Liver (tissue), 8 donors: ENCODE measurements at regions not wholly inside any gene's neighbourhood (a gene's known extent, or its start where the extent isn't known, plus 50 kb on each side); places are given as distances from the start of the nearest gene placed in this dataset.

Source experiments
- DNase-seq: peaks from one replicate; pipeline ENCODE4 v3.0.0-alpha.2; 2017; ENCODE audit warnings: low spot score
- H3K27ac ChIP-seq, 2 donors: one replicate each; pipeline ENCODE4 v1.7.0; 2013; ENCODE audit warnings: inconsistent platforms in 2 of 2, low read length in 2 of 2, control low read depth in 1 of 2, low read depth in 1 of 2, mild to moderate bottlenecking in 1 of 2
- H3K27me3 ChIP-seq, 4 donors: one replicate each; pipeline versions ENCODE4 v1.6.1 to v1.7.0; 2013; ENCODE audit warnings: low read length in 3 of 4, inconsistent platforms in 1 of 4, mild to moderate bottlenecking in 1 of 4, moderate library complexity in 1 of 4; ENCODE audit not compliant: control insufficient read depth in 4 of 4, insufficient read depth in 4 of 4
- H3K36me3 ChIP-seq, 4 donors: one replicate each; pipeline versions ENCODE4 v1.6.1 to v1.7.0; 2013; ENCODE audit warnings: low read length in 3 of 4, mild to moderate bottlenecking in 3 of 4, low read depth in 1 of 4, moderate library complexity in 1 of 4; ENCODE audit not compliant: control insufficient read depth in 4 of 4, insufficient read depth in 3 of 4
- H3K4me1 ChIP-seq, 4 donors: one replicate each; pipeline versions ENCODE4 v1.6.1 to v1.7.0; 2013; ENCODE audit warnings: low read length in 3 of 4, mild to moderate bottlenecking in 3 of 4, moderate library complexity in 1 of 4; ENCODE audit not compliant: control insufficient read depth in 4 of 4, insufficient read depth in 4 of 4
- H3K4me3 ChIP-seq, 3 donors: one replicate each; pipeline versions ENCODE4 v1.6.1 to v1.7.0; 2013; ENCODE audit warnings: low read length in 3 of 3, control low read depth in 1 of 3, low read depth in 1 of 3, mild to moderate bottlenecking in 1 of 3
- H3K9ac ChIP-seq, 2 donors: one replicate each; pipeline ENCODE4 v1.7.0; 2013; ENCODE audit warnings: low read length in 2 of 2, mild to moderate bottlenecking in 2 of 2, moderate library complexity in 2 of 2, control low read depth in 1 of 2, low read depth in 1 of 2
- H3K9me3 ChIP-seq, 4 donors: one replicate each; pipeline versions ENCODE4 v1.6.1 to v1.7.0; 2013; ENCODE audit warnings: low read length in 3 of 4; ENCODE audit not compliant: control insufficient read depth in 4 of 4
- EGR1 ChIP-seq, 2 donors: IDR thresholded peaks; 2 replicates each; pipeline ENCODE4 v1.6.1; 2016 to 2018; ENCODE audit warnings: antibody characterized with exemption in 2 of 2, low read depth in 2 of 2
- FOXA1 ChIP-seq: IDR thresholded peaks from 2 replicates; pipeline ENCODE4 v1.6.1; 2016; ENCODE audit warnings: antibody characterized with exemption
- FOXA2 ChIP-seq: IDR thresholded peaks from 2 replicates; pipeline ENCODE4 v1.6.1; 2016; ENCODE audit warnings: antibody characterized with exemption
- GABPA ChIP-seq, 2 donors: IDR thresholded peaks in 1 of 2; conservative IDR thresholded peaks in 1 of 2; 2 replicates each; pipeline ENCODE4 v1.6.1; 2016; ENCODE audit warnings: antibody characterized with exemption in 2 of 2, mild to moderate bottlenecking in 1 of 2, moderate library complexity in 1 of 2
- HNF4G ChIP-seq: IDR thresholded peaks from 2 replicates; pipeline ENCODE4 v1.6.1; 2016; ENCODE audit warnings: antibody characterized with exemption
- JUND ChIP-seq, 2 donors: IDR thresholded peaks; 2 replicates each; pipeline ENCODE4 v1.6.1; 2016; ENCODE audit warnings: antibody characterized with exemption in 2 of 2
- NR2F2 ChIP-seq: IDR thresholded peaks from 2 replicates; pipeline ENCODE4 v1.6.1; 2016; ENCODE audit warnings: antibody characterized with exemption
- RAD21 ChIP-seq, 2 donors: IDR thresholded peaks; 2 replicates each; pipeline ENCODE4 v1.6.1; 2016; ENCODE audit warnings: antibody characterized with exemption in 2 of 2, mild to moderate bottlenecking in 2 of 2
- RXRA ChIP-seq, 2 donors: IDR thresholded peaks; 2 replicates each; pipeline ENCODE4 v1.6.1; 2017 to 2018; ENCODE audit warnings: antibody characterized with exemption in 2 of 2, mild to moderate bottlenecking in 1 of 2
- SP1 ChIP-seq: IDR thresholded peaks from 2 replicates; pipeline ENCODE4 v1.6.1; 2018; ENCODE audit warnings: antibody characterized with exemption, mild to moderate bottlenecking
- TAF1 ChIP-seq: conservative IDR thresholded peaks from 2 replicates; pipeline ENCODE4 v1.6.1; 2016; ENCODE audit warnings: antibody characterized with exemption, mild to moderate bottlenecking
- YY1 ChIP-seq: IDR thresholded peaks from 2 replicates; pipeline ENCODE4 v1.6.1; 2016; ENCODE audit warnings: antibody characterized with exemption, mild to moderate bottlenecking
- WGBS: extraction: QIAGEN DNeasy Blood & Tissue Kit; methylation state at CpG from one replicate; pipeline ENCODE4 v1.1.7; 2013; 5-methylcytosine and 5-hydroxymethylcytosine counted together
- TF ChIP-seq, protein P1 (sequence below): fragments of 150-350 bp; IDR thresholded peaks from 2 replicates; pipeline ENCODE4 v1.5.1; 2017; ENCODE audit warnings: improper control_type of control experiment, low read depth, low read length; ENCODE audit not compliant: missing input control
- TF ChIP-seq, protein P2 (sequence below): IDR thresholded peaks from 2 replicates; pipeline ENCODE4 v1.6.1; 2016; ENCODE audit warnings: antibody characterized with exemption, mild to moderate bottlenecking
- TF ChIP-seq, protein P3 (sequence below): IDR thresholded peaks from 2 replicates; pipeline ENCODE4 v1.6.1; 2016; ENCODE audit warnings: antibody characterized with exemption
- TF ChIP-seq, protein P4 (sequence below): IDR thresholded peaks from 2 replicates; pipeline ENCODE4 v1.6.1; 2016; ENCODE audit warnings: antibody characterized with exemption
- TF ChIP-seq, protein P5 (sequence below): IDR thresholded peaks from 2 replicates; pipeline ENCODE4 v1.6.1; 2016; ENCODE audit warnings: antibody characterized with exemption
- donor health status: healthy.
- donor health status: healthy.
- donor health status: healthy.
- donor health status: healthy.
- donor health status: healthy.

DNA sequence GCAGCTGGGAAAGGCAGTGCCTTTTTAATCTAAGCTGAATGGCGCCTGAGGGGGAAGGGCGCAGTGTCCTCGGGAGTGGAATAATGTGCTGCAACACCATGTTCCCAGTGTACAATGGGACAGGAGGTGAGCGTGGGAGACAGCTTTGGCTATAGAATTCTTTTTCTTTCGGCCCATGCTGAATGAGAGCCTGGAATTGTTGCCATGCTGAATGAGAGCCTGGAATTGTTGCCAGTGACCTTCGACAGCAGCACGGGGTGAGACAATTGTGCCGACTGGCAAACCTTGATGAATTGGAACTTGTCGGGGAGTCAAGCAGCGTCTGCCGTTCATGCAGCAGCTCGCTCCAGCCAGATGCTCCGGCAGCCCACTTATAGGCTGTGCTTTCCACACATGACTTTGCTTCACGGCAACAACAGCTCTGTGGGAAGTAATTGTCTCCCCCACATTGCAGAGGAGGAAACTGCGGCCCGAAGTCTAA is 141.4 kb upstream of the E2F8 start:
- Histone ChIP-seq H3K9me3 (no peaks in the 10 kb centered on the region), H3K9ac (no peak overlapping the region), H3K36me3 (no peaks in the 10 kb centered on the region), H3K4me1 (peaks cover 0 to 9% (median 1%) of the 10 kb centered on the region in 4 donors), H3K4me3 (no peak overlapping the region), H3K27me3 (no peaks in the 10 kb centered on the region), H3K27ac (no peak overlapping the region)
- 80% methylated on average over 16 of the region's 16 CpGs for WGBS
- no peak for DNase-seq
- TF ChIP-seq FOXA1: no peak
- TF ChIP-seq EGR1 (IDR thresholded peaks at IDR 0.05; ENCODE audit: low read depth in 2 of 2): no peak
- no peak for TF ChIP-seq SP1
- TF ChIP-seq NR2F2: no peak
- TF ChIP-seq, protein P1, sequence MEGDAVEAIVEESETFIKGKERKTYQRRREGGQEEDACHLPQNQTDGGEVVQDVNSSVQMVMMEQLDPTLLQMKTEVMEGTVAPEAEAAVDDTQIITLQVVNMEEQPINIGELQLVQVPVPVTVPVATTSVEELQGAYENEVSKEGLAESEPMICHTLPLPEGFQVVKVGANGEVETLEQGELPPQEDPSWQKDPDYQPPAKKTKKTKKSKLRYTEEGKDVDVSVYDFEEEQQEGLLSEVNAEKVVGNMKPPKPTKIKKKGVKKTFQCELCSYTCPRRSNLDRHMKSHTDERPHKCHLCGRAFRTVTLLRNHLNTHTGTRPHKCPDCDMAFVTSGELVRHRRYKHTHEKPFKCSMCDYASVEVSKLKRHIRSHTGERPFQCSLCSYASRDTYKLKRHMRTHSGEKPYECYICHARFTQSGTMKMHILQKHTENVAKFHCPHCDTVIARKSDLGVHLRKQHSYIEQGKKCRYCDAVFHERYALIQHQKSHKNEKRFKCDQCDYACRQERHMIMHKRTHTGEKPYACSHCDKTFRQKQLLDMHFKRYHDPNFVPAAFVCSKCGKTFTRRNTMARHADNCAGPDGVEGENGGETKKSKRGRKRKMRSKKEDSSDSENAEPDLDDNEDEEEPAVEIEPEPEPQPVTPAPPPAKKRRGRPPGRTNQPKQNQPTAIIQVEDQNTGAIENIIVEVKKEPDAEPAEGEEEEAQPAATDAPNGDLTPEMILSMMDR: no peak
- TF ChIP-seq RXRA (IDR thresholded peaks at IDR 0.05): no peak
- TF ChIP-seq, protein P2, sequence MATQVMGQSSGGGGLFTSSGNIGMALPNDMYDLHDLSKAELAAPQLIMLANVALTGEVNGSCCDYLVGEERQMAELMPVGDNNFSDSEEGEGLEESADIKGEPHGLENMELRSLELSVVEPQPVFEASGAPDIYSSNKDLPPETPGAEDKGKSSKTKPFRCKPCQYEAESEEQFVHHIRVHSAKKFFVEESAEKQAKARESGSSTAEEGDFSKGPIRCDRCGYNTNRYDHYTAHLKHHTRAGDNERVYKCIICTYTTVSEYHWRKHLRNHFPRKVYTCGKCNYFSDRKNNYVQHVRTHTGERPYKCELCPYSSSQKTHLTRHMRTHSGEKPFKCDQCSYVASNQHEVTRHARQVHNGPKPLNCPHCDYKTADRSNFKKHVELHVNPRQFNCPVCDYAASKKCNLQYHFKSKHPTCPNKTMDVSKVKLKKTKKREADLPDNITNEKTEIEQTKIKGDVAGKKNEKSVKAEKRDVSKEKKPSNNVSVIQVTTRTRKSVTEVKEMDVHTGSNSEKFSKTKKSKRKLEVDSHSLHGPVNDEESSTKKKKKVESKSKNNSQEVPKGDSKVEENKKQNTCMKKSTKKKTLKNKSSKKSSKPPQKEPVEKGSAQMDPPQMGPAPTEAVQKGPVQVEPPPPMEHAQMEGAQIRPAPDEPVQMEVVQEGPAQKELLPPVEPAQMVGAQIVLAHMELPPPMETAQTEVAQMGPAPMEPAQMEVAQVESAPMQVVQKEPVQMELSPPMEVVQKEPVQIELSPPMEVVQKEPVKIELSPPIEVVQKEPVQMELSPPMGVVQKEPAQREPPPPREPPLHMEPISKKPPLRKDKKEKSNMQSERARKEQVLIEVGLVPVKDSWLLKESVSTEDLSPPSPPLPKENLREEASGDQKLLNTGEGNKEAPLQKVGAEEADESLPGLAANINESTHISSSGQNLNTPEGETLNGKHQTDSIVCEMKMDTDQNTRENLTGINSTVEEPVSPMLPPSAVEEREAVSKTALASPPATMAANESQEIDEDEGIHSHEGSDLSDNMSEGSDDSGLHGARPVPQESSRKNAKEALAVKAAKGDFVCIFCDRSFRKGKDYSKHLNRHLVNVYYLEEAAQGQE: no peak
- no peak for TF ChIP-seq FOXA2
- no peak for TF ChIP-seq TAF1
- no peak for TF ChIP-seq YY1
- no peak for TF ChIP-seq HNF4G
- TF ChIP-seq, protein P3, sequence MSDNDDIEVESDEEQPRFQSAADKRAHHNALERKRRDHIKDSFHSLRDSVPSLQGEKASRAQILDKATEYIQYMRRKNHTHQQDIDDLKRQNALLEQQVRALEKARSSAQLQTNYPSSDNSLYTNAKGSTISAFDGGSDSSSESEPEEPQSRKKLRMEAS: no peak

DNA sequence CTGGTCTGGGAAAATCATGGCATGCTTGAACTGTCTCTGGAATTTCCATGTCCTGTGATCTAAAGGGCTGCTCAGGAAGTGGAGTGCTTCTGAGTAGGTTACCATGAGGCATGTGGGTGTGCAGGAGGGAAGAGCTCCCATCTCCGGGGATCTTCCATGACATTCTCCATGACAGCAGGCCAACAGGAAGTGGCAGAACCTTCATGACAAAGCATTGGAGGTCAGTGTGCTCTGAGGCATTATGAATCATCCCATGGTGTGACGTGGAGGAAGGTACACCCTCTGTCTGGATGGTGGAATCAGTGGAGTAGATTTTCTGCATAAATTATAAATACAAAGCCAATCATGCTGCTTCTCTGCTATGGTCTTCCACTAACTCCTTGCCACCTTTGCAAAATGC is 139.6 kb upstream of the E2F8 start:
- Histone ChIP-seq H3K4me1 (no peaks in the 10 kb centered on the region), H3K9me3 (no peaks in the 10 kb centered on the region), H3K27me3 (no peaks in the 10 kb centered on the region), H3K27ac (no peak overlapping the region), H3K36me3 (no peaks in the 10 kb centered on the region), H3K9ac (no peak overlapping the region), H3K4me3 (no peak overlapping the region)
- DNase-seq: no peak
- 79% methylated on average over 2 of the region's 2 CpGs for WGBS
- no peak for TF ChIP-seq RAD21 (IDR thresholded peaks at IDR 0.05)
- TF ChIP-seq, protein P3: no peak
- TF ChIP-seq, protein P4, sequence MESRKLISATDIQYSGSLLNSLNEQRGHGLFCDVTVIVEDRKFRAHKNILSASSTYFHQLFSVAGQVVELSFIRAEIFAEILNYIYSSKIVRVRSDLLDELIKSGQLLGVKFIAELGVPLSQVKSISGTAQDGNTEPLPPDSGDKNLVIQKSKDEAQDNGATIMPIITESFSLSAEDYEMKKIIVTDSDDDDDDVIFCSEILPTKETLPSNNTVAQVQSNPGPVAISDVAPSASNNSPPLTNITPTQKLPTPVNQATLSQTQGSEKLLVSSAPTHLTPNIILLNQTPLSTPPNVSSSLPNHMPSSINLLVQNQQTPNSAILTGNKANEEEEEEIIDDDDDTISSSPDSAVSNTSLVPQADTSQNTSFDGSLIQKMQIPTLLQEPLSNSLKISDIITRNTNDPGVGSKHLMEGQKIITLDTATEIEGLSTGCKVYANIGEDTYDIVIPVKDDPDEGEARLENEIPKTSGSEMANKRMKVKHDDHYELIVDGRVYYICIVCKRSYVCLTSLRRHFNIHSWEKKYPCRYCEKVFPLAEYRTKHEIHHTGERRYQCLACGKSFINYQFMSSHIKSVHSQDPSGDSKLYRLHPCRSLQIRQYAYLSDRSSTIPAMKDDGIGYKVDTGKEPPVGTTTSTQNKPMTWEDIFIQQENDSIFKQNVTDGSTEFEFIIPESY: no peak
- no peak for TF ChIP-seq SP1
- no peak for TF ChIP-seq TAF1
- TF ChIP-seq JUND (IDR thresholded peaks at IDR 0.05): no peak
- TF ChIP-seq YY1: no peak
- no peak for TF ChIP-seq EGR1 (IDR thresholded peaks at IDR 0.05; ENCODE audit: low read depth in 2 of 2)
- TF ChIP-seq RXRA (IDR thresholded peaks at IDR 0.05): no peak
- TF ChIP-seq, protein P2: no peak
- no peak for TF ChIP-seq HNF4G
- no peak for TF ChIP-seq NR2F2
- no peak for TF ChIP-seq GABPA (IDR thresholded peaks at IDR 0.05 in 1 of 2, conservative IDR thresholded peaks at IDR 0.05 in 1 of 2)
- TF ChIP-seq, protein P5, sequence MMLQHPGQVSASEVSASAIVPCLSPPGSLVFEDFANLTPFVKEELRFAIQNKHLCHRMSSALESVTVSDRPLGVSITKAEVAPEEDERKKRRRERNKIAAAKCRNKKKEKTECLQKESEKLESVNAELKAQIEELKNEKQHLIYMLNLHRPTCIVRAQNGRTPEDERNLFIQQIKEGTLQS: no peak
